Fibroblast of pulmonary artery (primary cell): ENCODE measurements at regions not wholly inside any gene's neighbourhood (a gene's known extent, or its start where the extent isn't known, plus 50 kb on each side); places are given as distances from the start of the nearest gene placed in this dataset.
"Not testable (repeated sequence)": the region's sequence is repeated elsewhere in the genome, so short reads cannot be mapped to it uniquely, and the experiment has no call there.

Experiments
- DNase-seq: peaks from one replicate; pipeline ENCODE4 v3.0.0-alpha.2; 2010; ENCODE audit warnings: low read depth
- H3K4me3 ChIP-seq: replicated peaks from 2 replicates; pipeline ENCODE4 v1.5.1; 2011; ENCODE audit warnings: low read depth, mild to moderate bottlenecking, control low read depth, low read length, moderate library complexity
- CTCF ChIP-seq: IDR thresholded peaks from 2 replicates; pipeline ENCODE4 v1.5.1; 2011; ENCODE audit warnings: mild to moderate bottlenecking, control low read depth, low read length, inconsistent platforms; ENCODE audit errors: missing control alignments

GRCh38 chr1:166489670-166490436 lies 323.1 kb upstream of the FAM78B start:
- no peak overlapping the region for H3K4me3 ChIP-seq

GRCh38 chr1:166490437-166490991 lies 323.7 kb upstream of the FAM78B start:
- DNase-seq, result no peak
- TF ChIP-seq CTCF, result no peak

More at GRCh38 chr1:166489670-166490436, 323.1 kb upstream of the FAM78B start:
- no peak for TF ChIP-seq CTCF
- DNase-seq, result no peak

GRCh38 chr1:166493765-166494164 lies 327.0 kb upstream of the FAM78B start:
- not testable (repeated sequence) for DNase-seq, H3K4me3 ChIP-seq

More at GRCh38 chr1:166490437-166490991, 323.7 kb upstream of the FAM78B start:
- H3K4me3 ChIP-seq, result no peak overlapping the region

GRCh38 chr1:166507347-166507746 lies 331.9 kb upstream of the POGK start:
- no peak for DNase-seq
- no peak overlapping the region for H3K4me3 ChIP-seq
- TF ChIP-seq CTCF, result no peak

- TF ChIP-seq CTCF, result no peak
- no peak for DNase-seq
- no peak overlapping the region for H3K4me3 ChIP-seq
Observed at GRCh38 chr1:166511761-166512160, 327.5 kb upstream of the POGK start.

GRCh38 chr1:166514067-166514466 lies 325.2 kb upstream of the POGK start:
- DNase-seq, result no peak
- TF ChIP-seq CTCF, result no peak
- H3K4me3 ChIP-seq, result no peak overlapping the region

- no peak for DNase-seq
- no peak for TF ChIP-seq CTCF
- no peak overlapping the region for H3K4me3 ChIP-seq
Observed at GRCh38 chr1:166527752-166528151, 311.5 kb upstream of the POGK start.
